ENCODE measurements at regions not wholly inside any gene's neighbourhood (a gene's known extent, or its start where the extent isn't known, plus 50 kb on each side); places are given as distances from the start of the nearest gene placed in this dataset.

GRCh38 chr2:153096272-153096671, 377.9 kb downstream of the ARL6IP6 start:
- no peak for DNase-seq

DNA sequence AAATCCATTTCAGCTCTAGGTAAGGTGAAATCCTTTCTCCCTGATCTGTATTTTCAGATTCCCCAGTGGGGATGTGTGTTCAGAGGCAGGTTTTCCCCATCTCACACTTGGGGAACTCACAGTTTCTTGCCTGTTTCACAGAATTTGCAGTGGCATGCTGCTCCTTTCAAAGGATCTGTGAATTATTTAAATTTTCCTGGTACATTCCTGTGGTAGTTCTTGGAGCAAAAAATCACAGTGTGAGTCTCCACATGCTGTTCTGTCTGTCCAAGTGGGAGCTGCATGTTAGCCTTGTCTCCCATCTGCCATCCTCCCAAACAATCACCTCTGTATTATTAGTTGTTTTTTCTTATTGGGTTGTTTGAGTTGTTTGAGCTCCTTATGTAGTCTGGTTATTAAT, 372.9 kb downstream of the ARL6IP6 start:
- DNase-seq, result no peak

- DNase-seq, result no peak
Measured at GRCh38 chr2:153079315-153079714, 360.9 kb downstream of the ARL6IP6 start.

- DNase-seq, result no peak
Measured at GRCh38 chr2:153077311-153077710, 358.9 kb downstream of the ARL6IP6 start.

GRCh38 chr2:153074207-153074606, 355.8 kb downstream of the ARL6IP6 start:
- no peak for DNase-seq

DNA sequence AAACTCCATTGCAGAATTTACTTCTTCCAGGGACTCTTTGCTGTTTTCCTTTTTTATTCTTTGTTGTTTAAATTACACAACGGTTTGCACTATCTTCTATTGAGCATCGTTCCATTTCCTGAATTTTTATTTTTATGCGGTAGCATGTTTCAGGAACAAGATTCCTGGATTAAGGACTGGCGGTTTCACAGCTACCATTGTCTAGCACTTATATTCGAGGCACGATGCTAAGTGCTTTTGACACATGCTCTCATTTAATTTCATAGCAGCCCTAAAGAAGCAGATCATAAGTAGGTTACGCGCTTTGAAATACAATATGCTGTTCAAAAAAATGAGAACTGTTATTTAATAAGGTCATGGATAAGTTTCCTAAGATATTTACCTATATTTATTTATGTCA, 354.4 kb downstream of the ARL6IP6 start:
- DNase-seq, result no peak

GRCh38 chr2:153072077-153072476, 353.7 kb downstream of the ARL6IP6 start:
- DNase-seq, result no peak

DNA sequence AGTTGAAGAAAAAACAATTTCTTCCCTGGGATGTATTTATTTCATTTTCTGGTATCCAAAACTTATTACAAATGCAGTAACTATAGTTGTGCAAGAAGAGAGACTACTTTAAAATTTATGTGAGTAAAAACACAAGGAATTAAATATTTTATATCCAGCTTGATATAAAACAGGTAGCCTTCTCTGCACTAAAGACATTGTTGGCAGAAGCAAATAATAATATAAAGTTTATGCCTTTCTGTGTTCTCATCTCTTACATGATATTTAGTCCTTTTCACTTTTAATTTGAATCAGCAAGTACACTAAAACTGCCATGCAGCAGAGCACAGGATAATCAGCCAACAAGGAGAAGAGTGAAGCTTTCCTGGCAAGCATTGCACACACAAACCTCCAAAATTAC, 352.7 kb downstream of the ARL6IP6 start:
- DNase-seq, result no peak

DNA sequence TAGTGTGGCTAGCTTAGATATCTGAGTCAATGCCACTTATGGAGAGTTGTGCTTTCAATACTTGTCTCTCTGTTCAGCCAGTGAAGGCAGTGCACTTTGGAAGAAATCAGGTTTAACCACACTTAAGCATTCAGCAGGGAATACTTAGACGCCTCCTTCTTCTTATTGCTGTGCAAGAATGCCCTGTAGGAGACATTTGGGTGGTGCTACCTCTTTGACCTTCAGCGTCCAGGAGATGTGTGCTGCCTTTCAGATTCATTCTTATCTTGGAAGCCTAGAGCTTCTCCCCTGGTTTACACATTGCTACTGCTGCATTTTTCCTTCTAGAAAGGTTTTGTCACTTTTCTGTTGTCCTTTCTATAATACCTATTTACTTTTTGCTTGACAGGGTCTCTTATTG, 350.5 kb downstream of the ARL6IP6 start:
- DNase-seq, result no peak

GRCh38 chr2:153068052-153068451, 349.6 kb downstream of the ARL6IP6 start:
- no peak for DNase-seq

GRCh38 chr2:153059338-153060052, 341.1 kb downstream of the ARL6IP6 start:
- DNase-seq, result no peak

DNA sequence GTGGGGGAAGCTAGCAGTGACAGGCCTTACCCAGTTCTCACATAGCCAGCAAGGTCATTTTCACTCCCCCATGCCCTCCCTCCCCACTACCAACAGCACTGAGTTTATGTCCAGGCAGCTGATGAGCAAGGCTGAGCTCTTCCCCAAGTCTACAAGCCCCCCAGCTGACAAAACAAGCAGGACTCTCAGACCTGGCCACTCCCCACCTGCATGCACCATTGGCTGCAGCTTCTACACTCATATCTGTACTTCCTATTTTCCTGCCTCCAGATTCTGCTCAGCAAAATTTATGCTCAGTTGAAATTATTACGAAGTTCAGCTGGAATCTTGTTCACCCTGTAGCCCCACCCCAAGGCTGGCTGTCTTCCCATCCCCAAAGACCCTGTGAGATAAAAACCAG, 339.3 kb downstream of the ARL6IP6 start:
- no peak for DNase-seq

- no peak for DNase-seq
Measured at GRCh38 chr2:153055182-153055581, 336.8 kb downstream of the ARL6IP6 start.

- DNase-seq, result no peak
Measured at GRCh38 chr2:153052807-153053559, 334.6 kb downstream of the ARL6IP6 start.

- no peak for DNase-seq
Measured at GRCh38 chr2:153047220-153047619, 328.8 kb downstream of the ARL6IP6 start.

DNA sequence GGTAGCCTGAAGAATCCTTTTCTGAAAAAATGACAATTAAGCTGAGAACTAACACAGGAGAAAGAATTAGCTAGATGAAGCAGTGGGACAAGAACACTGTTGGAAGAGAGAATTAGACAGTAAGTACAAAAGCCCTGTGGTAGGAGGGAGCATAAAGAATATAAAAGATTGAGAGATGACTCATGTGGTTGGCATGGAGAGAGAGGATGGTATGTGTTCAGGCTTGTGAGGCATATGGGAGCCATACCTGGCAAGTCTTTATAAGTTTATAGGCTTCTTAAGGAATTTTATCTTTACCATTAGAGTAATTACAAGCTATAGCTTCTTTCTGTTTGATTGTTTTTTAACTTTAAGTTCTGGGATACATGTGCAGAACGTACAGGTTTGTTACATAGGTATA, 325.0 kb downstream of the ARL6IP6 start:
- DNase-seq, result no peak

DNA sequence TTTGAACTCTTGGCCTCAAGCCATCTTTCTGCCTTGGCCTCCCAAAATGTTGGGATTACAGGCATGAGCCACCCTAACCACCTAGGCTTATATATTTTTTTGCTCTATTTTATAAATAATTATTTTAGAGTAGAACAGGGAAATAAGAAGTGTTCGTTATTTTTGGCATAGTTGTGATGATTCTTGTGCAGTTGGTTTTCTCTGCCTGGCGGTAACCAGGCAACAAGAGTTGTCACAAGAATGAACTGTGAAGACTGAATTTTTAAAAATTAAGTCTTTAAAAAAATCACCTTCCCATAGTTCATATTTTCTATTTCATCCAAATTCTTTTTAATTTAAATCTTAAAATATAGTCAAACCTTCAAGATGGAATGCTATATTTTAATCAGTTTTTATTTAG, 310.2 kb downstream of the ARL6IP6 start:
- no peak for DNase-seq

GRCh38 chr2:153027533-153027932, 309.1 kb downstream of the ARL6IP6 start:
- DNase-seq, result no peak

GRCh38 chr2:153020201-153020600, 301.8 kb downstream of the ARL6IP6 start:
- DNase-seq, result no peak

- no peak for DNase-seq
Measured at GRCh38 chr2:153005071-153005730, 286.8 kb downstream of the ARL6IP6 start.

DNA sequence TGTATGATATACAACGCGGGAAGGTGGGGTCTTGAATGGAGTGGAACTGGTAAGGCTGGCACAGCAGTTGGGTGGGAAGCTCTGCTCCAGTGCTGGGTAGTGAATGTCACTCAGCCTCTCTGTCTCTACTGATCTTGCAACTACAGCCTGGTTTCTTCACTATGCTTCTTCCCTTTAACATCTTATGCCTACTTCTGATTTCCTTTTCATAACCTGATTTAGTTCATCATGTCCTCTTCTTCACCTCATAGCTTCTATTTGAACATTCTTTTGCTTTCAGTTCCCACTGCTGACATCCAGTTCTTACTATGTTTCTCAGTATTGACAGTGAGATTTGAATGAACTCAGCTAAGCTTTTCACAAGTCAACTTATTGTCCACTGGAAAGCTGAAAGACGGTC, 286.2 kb downstream of the ARL6IP6 start:
- no peak for DNase-seq

DNA sequence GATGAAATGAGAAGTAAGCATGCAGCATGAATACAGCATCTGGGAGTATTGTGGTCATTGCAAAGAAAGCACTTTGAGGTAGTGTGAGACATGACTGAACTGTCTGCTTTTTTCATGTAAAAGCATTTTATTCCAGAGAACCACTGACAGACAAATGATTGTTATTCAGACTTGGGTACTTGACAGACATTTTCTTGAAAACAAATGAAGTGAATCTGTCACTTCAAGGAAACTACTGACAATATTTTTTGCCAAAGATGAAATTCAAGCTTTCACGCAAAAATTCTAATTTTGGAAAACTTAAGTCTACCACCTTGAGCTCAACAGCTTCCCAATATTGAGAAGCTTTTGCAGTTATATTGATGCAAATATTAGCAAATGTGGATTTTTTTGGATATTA, 255.7 kb downstream of the ARL6IP6 start:
- no peak for DNase-seq

GRCh38 chr2:152971685-152972084, 253.3 kb downstream of the ARL6IP6 start:
- DNase-seq, result no peak

GRCh38 chr2:152962446-152962845, 244.0 kb downstream of the ARL6IP6 start:
- no peak for DNase-seq

Measured in stimulated activated naive CD4-positive, alpha-beta T cell (primary cell).